Forelimb muscle (tissue), 1 donor: ENCODE measurements at regions not wholly inside any gene's neighbourhood (a gene's known extent, or its start where the extent isn't known, plus 50 kb on each side); places are given as distances from the start of the nearest gene placed in this dataset.

Experiments used
- DNase-seq: peaks from one replicate; pipeline ENCODE4 v3.0.0-alpha.2; 2013; ENCODE audit warnings: low read depth

- no peak for DNase-seq
Measured at GRCh38 chr2:8534729-8535468, 147.0 kb upstream of the ID2 start.

- no peak for DNase-seq
Measured at GRCh38 chr2:8535469-8535795, 146.4 kb upstream of the ID2 start.

GRCh38 chr2:8535821-8536685, 145.8 kb upstream of the ID2 start:
- no peak for DNase-seq

- DNase-seq, result no peak
Measured at GRCh38 chr2:8536686-8537561, 144.9 kb upstream of the ID2 start.

- no peak for DNase-seq
Measured at GRCh38 chr2:8537562-8538155, 144.2 kb upstream of the ID2 start.

- no peak for DNase-seq
Measured at GRCh38 chr2:8538531-8538930, 143.3 kb upstream of the ID2 start.

- no peak for DNase-seq
Measured at GRCh38 chr2:8538931-8539621, 142.8 kb upstream of the ID2 start.

- no peak for DNase-seq
Measured at GRCh38 chr2:8539743-8540551, 141.9 kb upstream of the ID2 start.

- no peak for DNase-seq
Measured at GRCh38 chr2:8540552-8541055, 141.3 kb upstream of the ID2 start.

- DNase-seq, result no peak
Measured at GRCh38 chr2:8541223-8541622, 140.6 kb upstream of the ID2 start.

- no peak for DNase-seq
Measured at GRCh38 chr2:8541636-8542035, 140.2 kb upstream of the ID2 start.

GRCh38 chr2:8542381-8543059, 139.3 kb upstream of the ID2 start:
- DNase-seq, result no peak

GRCh38 chr2:8543060-8543382, 138.8 kb upstream of the ID2 start:
- DNase-seq, result no peak

GRCh38 chr2:8543383-8544170, 138.3 kb upstream of the ID2 start:
- no peak for DNase-seq

GRCh38 chr2:8544171-8544785, 137.6 kb upstream of the ID2 start:
- no peak for DNase-seq

GRCh38 chr2:8544786-8545694, 136.8 kb upstream of the ID2 start:
- DNase-seq, result no peak
